B cell (primary cell): ENCODE measurements at regions not wholly inside any gene's neighbourhood (a gene's known extent, or its start where the extent isn't known, plus 50 kb on each side); places are given as distances from the start of the nearest gene placed in this dataset.

Experiments used
- ATAC-seq: fragments of 200-7000 bp; cut with Tn5 transposase; one replicate; pipeline ENCODE4 v1.10.0; 2021; ENCODE audit warnings: low read depth, mild to moderate bottlenecking, moderate number of reproducible peaks, moderate library complexity
- CTCF ChIA-PET: fragments of 350-600 bp; sonication (Branson Sonifier 250); formaldehyde crosslinking; loops from one replicate; lab custom pipeline; 2021; ENCODE audit warnings: antibody characterized with exemption, inconsistent platforms; lab: Charles Lee
- POLR2A ChIA-PET: fragments of 350-600 bp; sonication (Branson Sonifier 250); formaldehyde crosslinking; loops from one replicate; lab custom pipeline; 2021; ENCODE audit warnings: antibody characterized with exemption; lab: Charles Lee
- DNase-seq: peaks from one replicate; pipeline ENCODE4 v3.0.0; 2013
- H2AFZ ChIP-seq: 2 replicates; pipeline ENCODE4 v1.6.1; 2012; ENCODE audit warnings: mild to moderate bottlenecking, low read depth, low read length; ENCODE audit not compliant: insufficient read depth, poor library complexity, severe bottlenecking
- H3K27ac ChIP-seq, 2 donors: 1 replicate in 1 of 2; 2 replicates in 1 of 2; pipeline ENCODE4 v1.5.1; 2012 to 2013; ENCODE audit warnings: low read length in 2 of 2, mild to moderate bottlenecking in 2 of 2, moderate library complexity in 1 of 2
- H3K27me3 ChIP-seq, 4 experiments: fragments of 200-600 bp in 1 of 4; sonication (generic) in 1 of 4; replicated peaks in 1 of 4; 1 replicate in 2 of 4; 2 replicates in 2 of 4; pipeline versions ENCODE4 v1.6.1 to v1.7.0; 2013 to 2016; ENCODE audit warnings: low read length in 3 of 4, mild to moderate bottlenecking in 2 of 4, mixed read lengths in 1 of 4, moderate library complexity in 1 of 4; ENCODE audit not compliant: insufficient read depth in 4 of 4, control insufficient read depth in 3 of 4; ENCODE audit errors: control extremely low read depth in 1 of 4
- H3K36me3 ChIP-seq, 2 experiments: replicated peaks in 1 of 2; 1 replicate in 1 of 2; 2 replicates in 1 of 2; pipeline versions ENCODE4 v1.6.1 to v1.7.1; 2013; ENCODE audit warnings: low read length in 1 of 2; ENCODE audit not compliant: insufficient read depth in 2 of 2, control insufficient read depth in 1 of 2; ENCODE audit errors: control extremely low read depth in 1 of 2, extremely low read depth in 1 of 2
- H3K4me1 ChIP-seq, 2 donors: fragments of 200-600 bp in 1 of 2; sonication (generic) in 1 of 2; 1 replicate in 1 of 2; 2 replicates in 1 of 2; pipeline versions ENCODE4 v1.5.1 to v1.6.1; 2013 to 2017; ENCODE audit warnings: low read length in 2 of 2; ENCODE audit not compliant: control insufficient read depth in 2 of 2, insufficient read depth in 2 of 2
- H3K4me2 ChIP-seq: replicated peaks from 2 replicates; pipeline ENCODE3; 2012; ENCODE audit warnings: mild to moderate bottlenecking, low read depth, low read length; ENCODE audit not compliant: poor library complexity, severe bottlenecking
- H3K4me3 ChIP-seq, 5 experiments: fragments of 200-600 bp in 1 of 5; sonication (generic) in 1 of 5; 1 replicate in 3 of 5; 2 replicates in 2 of 5; pipeline versions ENCODE4 v1.5.1 to v1.7.0; 2011 to 2016; ENCODE audit warnings: low read length in 4 of 5, mild to moderate bottlenecking in 4 of 5, low read depth in 2 of 5, control low read depth in 1 of 5, moderate library complexity in 1 of 5; ENCODE audit not compliant: insufficient read depth in 1 of 5; ENCODE audit errors: control extremely low read depth in 1 of 5, extremely low read depth in 1 of 5
- H3K79me2 ChIP-seq: fragments of 200-600 bp; sonication (generic); one replicate; pipeline ENCODE4 v1.6.0; 2016; ENCODE audit warnings: low read length; ENCODE audit not compliant: control insufficient read depth, insufficient read depth
- H3K9ac ChIP-seq: fragments of 200-600 bp; sonication (generic); 2 replicates; pipeline ENCODE4 v1.6.1; 2017; ENCODE audit warnings: mild to moderate bottlenecking, low read length, moderate library complexity
- H3K9me3 ChIP-seq, 3 donors: one replicate each; pipeline versions ENCODE4 v1.6.1 to v1.7.1; 2013; ENCODE audit warnings: low read length in 2 of 3; ENCODE audit not compliant: control insufficient read depth in 2 of 3, insufficient read depth in 1 of 3; ENCODE audit errors: control extremely low read depth in 1 of 3
- H4K20me1 ChIP-seq: 2 replicates; pipeline ENCODE4 v1.6.0; 2012; ENCODE audit warnings: mild to moderate bottlenecking, low read length; ENCODE audit not compliant: insufficient read depth, control insufficient read depth, poor library complexity, severe bottlenecking
- H3K27ac Mint-ChIP-seq: one replicate; pipeline ENCODE4 v1.8.0; 2021; ENCODE audit warnings: mixed read lengths
- H3K27me3 Mint-ChIP-seq: one replicate; pipeline ENCODE4 v1.8.0; 2021; ENCODE audit warnings: mixed read lengths
- H3K4me1 Mint-ChIP-seq: one replicate; pipeline ENCODE4 v1.8.0; 2021; ENCODE audit warnings: mixed read lengths
- H3K4me3 Mint-ChIP-seq: one replicate; pipeline ENCODE4 v1.8.0; 2021; ENCODE audit warnings: mixed read lengths
- H3K9me3 Mint-ChIP-seq: one replicate; pipeline ENCODE4 v1.8.0; 2022; ENCODE audit warnings: mixed read lengths; ENCODE audit not compliant: insufficient read depth
- CTCF ChIP-seq: fragments of 200-600 bp; IDR thresholded peaks from one replicate; pipeline ENCODE4 v1.8.0; 2022; ENCODE audit warnings: antibody characterized with exemption, mild to moderate bottlenecking
- EZH2 ChIP-seq: IDR thresholded peaks from 2 replicates; pipeline ENCODE4 v1.6.1; 2012; ENCODE audit warnings: borderline replicate concordance, low read depth, mild to moderate bottlenecking, moderate library complexity, low read length; ENCODE audit not compliant: insufficient read depth, poor library complexity, severe bottlenecking
- WGBS: methylation state at CpG from one replicate; pipeline ENCODE4 v1.1.5; 2013; ENCODE audit warnings: missing lambda C conversion rate; ENCODE audit not compliant: insufficient coverage; 5-methylcytosine and 5-hydroxymethylcytosine counted together
- intact Hi-C: fragments of 100-400 bp; cut with micrococcal nuclease; formaldehyde crosslinking; loops from one replicate; pipeline ENCODE4 v1.10.0; 2022

DNA sequence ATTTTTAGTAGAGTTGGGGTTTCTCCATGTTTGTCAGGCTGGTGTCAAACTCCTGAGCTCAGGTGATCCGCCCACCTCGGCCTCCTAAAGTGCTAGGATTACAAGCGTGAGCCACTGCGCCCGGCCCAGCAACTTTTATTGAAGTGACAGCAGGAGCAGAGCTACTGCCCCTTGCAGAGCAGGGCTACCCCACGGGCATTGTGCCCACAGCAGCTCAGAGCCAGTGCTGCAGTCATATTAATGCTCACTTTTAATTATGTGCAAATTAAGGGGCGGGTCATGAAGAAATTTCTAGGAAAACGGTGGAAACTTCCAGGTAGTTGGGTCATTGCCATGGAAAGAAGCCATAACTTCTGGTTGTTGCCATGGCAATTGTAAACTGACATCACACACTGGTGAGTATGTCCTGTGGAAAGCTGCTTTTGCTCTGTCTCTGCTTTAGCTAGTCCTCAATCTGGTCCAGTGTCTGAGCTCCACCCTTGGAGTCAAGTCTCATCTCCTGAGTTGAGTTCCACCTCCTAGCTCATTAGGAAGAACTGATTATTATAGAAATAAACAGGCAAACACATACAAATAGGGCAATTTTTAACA, 127.3 kb upstream of the ADGRL4 start:
- H3K9me3 Mint-ChIP-seq, result peaks cover 6% of the 10 kb centered on the region
- no peak overlapping the region for H3K4me3 Mint-ChIP-seq
- Histone ChIP-seq H3K9ac (no peak overlapping the region), H4K20me1 (no peaks in the 10 kb centered on the region), H3K9me3 (peaks cover 0 to 2% (median 2%) of the 10 kb centered on the region in 3 donors), H3K4me3 (no peak overlapping the region), H3K4me1 (no peaks in the 10 kb centered on the region), H3K4me2 (no peak overlapping the region), H3K79me2 (no peaks in the 10 kb centered on the region), H3K27me3 (no peaks in the 10 kb centered on the region), H3K36me3 (no peaks in the 10 kb centered on the region), H3K27ac (no peak overlapping the region), H2AFZ (no peak overlapping the region)
- TF ChIP-seq EZH2, result no peak
- TF ChIP-seq CTCF, result no peak
- WGBS, result 89% methylated on average over 8 of the region's 8 CpGs
- intact Hi-C loops, result no loop called here
- ATAC-seq (no peak), DNase-seq (no peak)
- ChIA-PET CTCF (no interaction called here), POLR2A (no interaction called here)
- no peaks in the 10 kb centered on the region for H3K27me3 Mint-ChIP-seq
- H3K27ac Mint-ChIP-seq, result no peak overlapping the region
- H3K4me1 Mint-ChIP-seq, result no peaks in the 10 kb centered on the region

GRCh38 chr1:79131626-79132025, 125.1 kb upstream of the ADGRL4 start:
- H3K4me3 Mint-ChIP-seq, result no peak overlapping the region
- Histone ChIP-seq H2AFZ (no peak overlapping the region), H3K4me2 (no peak overlapping the region), H3K36me3 (no peaks in the 10 kb centered on the region), H4K20me1 (no peaks in the 10 kb centered on the region), H3K4me1 (no peaks in the 10 kb centered on the region), H3K9me3 (peaks cover 0 to 2% (median 2%) of the 10 kb centered on the region in 3 donors), H3K4me3 (no peak overlapping the region), H3K27ac (no peak overlapping the region), H3K27me3 (no peaks in the 10 kb centered on the region), H3K79me2 (no peaks in the 10 kb centered on the region), H3K9ac (no peak overlapping the region)
- peaks cover 6% of the 10 kb centered on the region for H3K9me3 Mint-ChIP-seq
- intact Hi-C loops, result no loop called here
- ATAC-seq (no peak), DNase-seq (no peak)
- POLR2A ChIA-PET, result no interaction called here
- no peaks in the 10 kb centered on the region for H3K27me3 Mint-ChIP-seq
- CTCF ChIA-PET, result no interaction called here
- H3K4me1 Mint-ChIP-seq, result no peaks in the 10 kb centered on the region
- 80% methylated on average over 2 of the region's 3 CpGs for WGBS
- no peak for TF ChIP-seq CTCF
- no peak for TF ChIP-seq EZH2
- no peak overlapping the region for H3K27ac Mint-ChIP-seq
